NB4 (cell line): ENCODE measurements at regions not wholly inside any gene's neighbourhood (a gene's known extent, or its start where the extent isn't known, plus 50 kb on each side); places are given as distances from the start of the nearest gene placed in this dataset.

Experiments used
- DNase-seq: peaks from one replicate; pipeline ENCODE4 v3.0.0; 2010; ENCODE audit warnings: low read depth
- H3K4me3 ChIP-seq: one replicate; pipeline ENCODE4 v1.5.1; 2011; ENCODE audit warnings: mild to moderate bottlenecking, low read depth, low read length, moderate library complexity
- CTCF ChIP-seq: IDR thresholded peaks from one replicate; pipeline ENCODE4 v1.5.1; 2012; ENCODE audit warnings: low read depth, low read length
- MAX ChIP-seq: IDR thresholded peaks from 2 replicates; pipeline ENCODE4 v1.6.1; 2011; ENCODE audit warnings: low read depth, low read length
- MYC ChIP-seq: IDR thresholded peaks from 2 replicates; pipeline ENCODE4 v1.6.1; 2011; ENCODE audit warnings: low read depth, low read length
- POLR2A ChIP-seq: IDR thresholded peaks from 2 replicates; pipeline ENCODE4 v1.6.1; 2011; ENCODE audit warnings: mild to moderate bottlenecking; ENCODE audit not compliant: insufficient read length; ENCODE audit errors: extremely low read depth

GRCh38 chr3:64998317-64998716 lies 310.5 kb upstream of the ADAMTS9 start:
- H3K4me3 ChIP-seq, result no peak overlapping the region
- TF ChIP-seq MAX, result no peak
- no peak for TF ChIP-seq CTCF
- TF ChIP-seq POLR2A, result no peak
- TF ChIP-seq MYC, result no peak
- no peak for DNase-seq

- TF ChIP-seq MAX (no peak), MYC (no peak), CTCF (no peak), POLR2A (no peak)
- H3K4me3 ChIP-seq, result no peak overlapping the region
- no peak for DNase-seq
Measured at GRCh38 chr3:64995857-64996551, 308.2 kb upstream of the ADAMTS9 start.

- no peak for DNase-seq
- H3K4me3 ChIP-seq, result no peak overlapping the region
- TF ChIP-seq CTCF, result no peak
- TF ChIP-seq POLR2A, result no peak
- TF ChIP-seq MYC, result no peak
- no peak for TF ChIP-seq MAX
Measured at GRCh38 chr3:64993781-64994180, 306.0 kb upstream of the ADAMTS9 start.

GRCh38 chr3:64992530-64993285 lies 304.9 kb upstream of the ADAMTS9 start:
- H3K4me3 ChIP-seq, result no peak overlapping the region
- DNase-seq, result no peak
- TF ChIP-seq POLR2A, result no peak
- no peak for TF ChIP-seq MAX
- TF ChIP-seq MYC, result no peak
- TF ChIP-seq CTCF, result no peak

- H3K4me3 ChIP-seq, result no peak overlapping the region
- no peak for TF ChIP-seq CTCF
- no peak for TF ChIP-seq POLR2A
- no peak for TF ChIP-seq MAX
- no peak for TF ChIP-seq MYC
- no peak for DNase-seq
Measured at GRCh38 chr3:64988188-64988587, 300.4 kb upstream of the ADAMTS9 start.
